Fibroblast of villous mesenchyme (primary cell): ENCODE measurements at regions not wholly inside any gene's neighbourhood (a gene's known extent, or its start where the extent isn't known, plus 50 kb on each side); places are given as distances from the start of the nearest gene placed in this dataset.

Source experiments
- DNase-seq: peaks from one replicate; pipeline ENCODE4 v3.0.0-alpha.2; 2010; ENCODE audit warnings: low read depth
- H3K4me3 ChIP-seq: 2 replicates; pipeline ENCODE4 v1.5.1; 2011; ENCODE audit warnings: low read depth, mild to moderate bottlenecking, low read length
- CTCF ChIP-seq: IDR thresholded peaks from 2 replicates; pipeline ENCODE4 v1.5.1; 2012; ENCODE audit warnings: low read depth, mild to moderate bottlenecking, low read length; ENCODE audit not compliant: insufficient read depth

DNA sequence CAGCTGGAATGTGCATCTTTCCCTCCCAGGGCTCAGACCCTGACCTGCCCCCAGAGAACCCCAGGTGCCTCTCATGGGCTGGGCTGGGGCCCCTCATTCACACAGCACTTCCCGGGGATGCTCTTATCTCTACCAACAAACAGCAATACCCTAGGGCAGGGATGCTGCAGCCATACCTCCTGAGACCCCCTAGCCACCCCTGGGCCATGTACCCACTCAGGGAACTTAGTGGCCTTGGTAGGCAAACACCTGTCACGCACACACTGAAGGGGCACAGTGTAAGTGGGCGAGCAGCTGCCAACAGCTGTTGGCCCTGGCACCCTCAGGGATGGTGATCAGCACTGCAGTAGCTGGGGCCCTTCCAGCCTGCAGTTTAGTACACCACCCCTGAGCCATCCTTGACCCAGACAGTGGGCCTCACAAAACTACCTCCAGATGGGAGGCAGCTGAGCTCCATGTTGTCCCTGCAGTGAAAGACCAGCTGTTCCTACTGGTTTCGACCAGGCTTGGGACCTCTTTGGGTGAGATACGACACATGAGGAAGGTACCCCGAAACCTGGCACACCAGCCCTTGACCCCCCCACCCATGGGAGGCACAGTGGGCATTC is 1723.6 kb downstream of the TP53TG3F start:
- H3K4me3 ChIP-seq = no peak overlapping the region
- no peak for TF ChIP-seq CTCF
- no peak for DNase-seq

DNA sequence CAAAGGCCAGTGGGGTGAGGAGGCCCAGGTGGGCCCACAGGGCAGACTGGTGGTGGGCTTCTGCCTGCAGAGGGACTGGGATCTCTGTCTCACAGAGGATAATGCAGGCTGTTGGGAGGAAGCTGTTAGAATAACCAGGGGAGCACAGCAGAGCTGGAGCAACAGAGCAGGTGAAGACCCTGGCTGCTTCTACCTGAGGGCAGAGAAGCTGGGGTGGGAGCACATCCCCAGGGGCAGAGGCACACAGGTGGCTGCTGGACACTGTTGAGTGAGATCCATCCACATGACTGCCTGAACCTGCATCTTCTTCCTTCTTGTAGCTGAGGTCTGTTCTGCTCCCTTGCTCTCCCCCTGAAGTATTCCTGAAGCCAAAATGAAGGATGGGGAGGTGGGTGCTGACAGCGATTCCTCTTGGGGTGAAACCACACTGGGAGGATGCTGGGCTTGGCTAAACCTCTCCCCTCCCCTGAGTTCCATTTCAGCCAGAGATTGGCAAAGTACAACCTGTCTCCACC is 1725.0 kb downstream of the TP53TG3F start:
- no peak overlapping the region for H3K4me3 ChIP-seq
- no peak for DNase-seq
- TF ChIP-seq CTCF = no peak

DNA sequence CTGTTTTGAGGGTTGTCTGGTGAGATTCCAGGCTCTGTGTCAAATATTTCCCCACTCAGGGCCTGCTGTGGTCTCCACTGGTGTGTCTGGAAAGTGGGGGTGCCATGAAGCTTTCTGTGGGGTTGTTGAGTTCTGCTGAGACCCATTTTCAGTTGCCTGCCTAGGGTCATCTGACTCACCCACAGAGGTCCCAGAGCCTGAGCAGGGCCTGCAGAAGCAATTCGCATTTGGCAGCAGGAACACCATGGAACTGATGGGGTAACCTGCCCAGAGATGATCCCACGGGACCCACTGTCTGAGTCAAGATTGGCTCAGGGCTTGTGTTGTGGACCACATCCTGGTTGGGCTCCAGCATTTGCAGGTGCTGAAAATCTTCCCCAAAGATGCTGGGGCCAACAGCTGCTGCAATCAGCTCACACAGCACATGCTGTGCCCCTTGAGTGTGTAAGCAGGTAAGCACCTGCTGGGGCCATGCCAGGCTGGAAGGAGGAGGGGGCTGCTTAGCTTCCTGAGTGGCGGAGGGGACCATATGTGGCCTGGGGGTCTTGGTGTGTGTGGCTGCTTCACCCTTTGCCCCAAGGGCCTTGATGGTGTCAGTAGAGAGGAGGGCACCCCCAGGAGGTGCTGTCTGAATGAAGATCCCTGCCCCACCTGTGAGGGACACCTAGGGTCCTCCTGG is 1726.1 kb downstream of the TP53TG3F start:
- TF ChIP-seq CTCF = no peak
- DNase-seq = no peak
- no peak overlapping the region for H3K4me3 ChIP-seq

- DNase-seq = no peak
- no peak for TF ChIP-seq CTCF
These were observed 1726.8 kb downstream of the TP53TG3F start for GRCh38 chr16:35186045-35186759.

GRCh38 chr16:35187665-35188225 is 1728.3 kb downstream of the TP53TG3F start:
- no peak overlapping the region for H3K4me3 ChIP-seq
- no peak for TF ChIP-seq CTCF
- no peak for DNase-seq

More at GRCh38 chr16:35186045-35186759, 1726.8 kb downstream of the TP53TG3F start:
- no peak overlapping the region for H3K4me3 ChIP-seq

DNA sequence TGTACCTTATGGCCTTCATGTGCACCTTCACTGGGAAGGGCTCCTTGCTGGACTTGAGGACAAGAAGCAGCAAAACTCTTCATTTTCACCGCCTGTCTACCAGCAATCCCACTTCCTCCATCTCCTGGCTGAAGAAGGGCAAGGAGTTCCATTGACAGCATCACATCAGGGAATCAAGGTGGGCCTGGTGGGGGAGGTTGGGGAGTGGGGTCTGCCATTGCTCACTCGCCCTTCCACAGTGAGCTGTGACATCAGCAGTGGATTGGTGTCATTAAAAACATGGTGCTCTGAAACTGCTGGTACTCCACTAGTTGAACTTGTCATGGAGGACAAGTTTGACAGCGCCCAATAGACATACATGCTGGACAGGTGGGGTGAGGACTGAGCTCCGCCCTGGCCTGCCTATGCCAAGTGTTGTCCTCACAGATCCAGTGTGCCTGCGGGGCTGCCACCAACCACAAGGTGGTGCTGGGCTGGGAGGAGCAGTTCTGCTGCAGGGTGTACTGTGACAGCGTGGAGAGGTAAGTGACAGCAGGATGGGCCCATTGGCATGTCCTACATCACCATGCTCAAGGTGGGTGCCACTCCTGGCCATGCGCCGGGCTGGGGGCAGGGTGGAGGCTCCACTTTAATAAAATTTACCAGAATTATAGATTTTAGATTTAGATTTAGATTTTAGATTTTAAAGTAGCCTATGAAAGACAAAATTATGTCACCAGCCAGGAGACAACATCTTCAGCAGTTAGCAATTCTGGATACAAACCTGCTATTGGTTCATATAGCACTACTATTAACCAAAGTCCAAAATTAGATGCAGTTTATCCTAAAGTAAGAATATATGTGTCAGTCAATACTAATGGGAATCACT is 1729.1 kb downstream of the TP53TG3F start:
- H3K4me3 ChIP-seq = no peak overlapping the region
- TF ChIP-seq CTCF = no peak
- no peak for DNase-seq
